ENCODE measurements at regions not wholly inside any gene's neighbourhood (a gene's known extent, or its start where the extent isn't known, plus 50 kb on each side); places are given as distances from the start of the nearest gene placed in this dataset.

DNA sequence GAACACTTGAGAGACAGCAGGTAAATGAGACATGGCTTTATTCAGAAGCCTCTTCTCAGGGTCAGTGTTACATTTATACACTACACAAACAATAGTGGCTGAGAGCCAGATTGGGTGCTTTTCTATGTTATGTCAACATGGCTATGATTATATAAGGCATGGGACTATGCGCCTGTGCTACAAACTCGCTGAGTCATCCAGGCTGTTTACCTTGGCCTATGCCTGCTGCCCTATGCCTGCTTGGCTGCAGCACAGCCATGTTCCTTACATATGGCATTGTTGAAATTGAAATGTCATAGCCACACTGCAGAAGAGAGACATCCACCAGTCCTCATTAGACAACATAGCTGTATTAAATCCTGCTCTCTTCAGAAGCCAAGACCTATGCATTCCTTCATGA, 236.3 kb upstream of the NWD2 start (continued):
- TF ChIP-seq, protein P1, sequence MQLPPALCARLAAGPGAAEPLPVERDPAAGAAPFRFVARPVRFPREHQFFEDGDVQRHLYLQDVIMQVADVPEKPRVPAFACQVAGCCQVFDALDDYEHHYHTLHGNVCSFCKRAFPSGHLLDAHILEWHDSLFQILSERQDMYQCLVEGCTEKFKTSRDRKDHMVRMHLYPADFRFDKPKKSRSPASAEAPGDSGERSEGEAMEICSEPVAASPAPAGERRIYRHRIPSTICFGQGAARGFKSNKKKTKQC (CRISPR knock-in tag; IDR thresholded peaks at IDR 0.05) = no peak
- no peak for TF ChIP-seq LARP7 (IDR thresholded peaks at IDR 0.05)
- TF ChIP-seq PHF21A (IDR thresholded peaks at IDR 0.05; ENCODE audit: borderline replicate concordance, low read depth) = no peak
- TF ChIP-seq THRAP3 (IDR thresholded peaks at IDR 0.05; ENCODE audit: borderline replicate concordance) = no peak
- no peak for TF ChIP-seq WHSC1 (IDR thresholded peaks at IDR 0.05; ENCODE audit: low read length)
- no peak for TF ChIP-seq NR2F6 (CRISPR knock-in tag; IDR thresholded peaks at IDR 0.05)
- no peak for TF ChIP-seq HDGF (IDR thresholded peaks at IDR 0.05)
- no peak for TF ChIP-seq CBX8 (IDR thresholded peaks at IDR 0.05; ENCODE audit: borderline replicate concordance, extremely low read depth, low read depth, low read length, poor library complexity, severe bottlenecking)
- no peak for TF ChIP-seq PHB2 (IDR thresholded peaks at IDR 0.05; ENCODE audit: low read depth)
- no peak for TF ChIP-seq POLR3G (IDR thresholded peaks at IDR 0.05; ENCODE audit: extremely low read depth, insufficient read length, insufficient replicate concordance)
- TF ChIP-seq SMAD2 (IDR thresholded peaks at IDR 0.05; ENCODE audit: low read depth, low read length) = no peak
- TF ChIP-seq, protein P2, sequence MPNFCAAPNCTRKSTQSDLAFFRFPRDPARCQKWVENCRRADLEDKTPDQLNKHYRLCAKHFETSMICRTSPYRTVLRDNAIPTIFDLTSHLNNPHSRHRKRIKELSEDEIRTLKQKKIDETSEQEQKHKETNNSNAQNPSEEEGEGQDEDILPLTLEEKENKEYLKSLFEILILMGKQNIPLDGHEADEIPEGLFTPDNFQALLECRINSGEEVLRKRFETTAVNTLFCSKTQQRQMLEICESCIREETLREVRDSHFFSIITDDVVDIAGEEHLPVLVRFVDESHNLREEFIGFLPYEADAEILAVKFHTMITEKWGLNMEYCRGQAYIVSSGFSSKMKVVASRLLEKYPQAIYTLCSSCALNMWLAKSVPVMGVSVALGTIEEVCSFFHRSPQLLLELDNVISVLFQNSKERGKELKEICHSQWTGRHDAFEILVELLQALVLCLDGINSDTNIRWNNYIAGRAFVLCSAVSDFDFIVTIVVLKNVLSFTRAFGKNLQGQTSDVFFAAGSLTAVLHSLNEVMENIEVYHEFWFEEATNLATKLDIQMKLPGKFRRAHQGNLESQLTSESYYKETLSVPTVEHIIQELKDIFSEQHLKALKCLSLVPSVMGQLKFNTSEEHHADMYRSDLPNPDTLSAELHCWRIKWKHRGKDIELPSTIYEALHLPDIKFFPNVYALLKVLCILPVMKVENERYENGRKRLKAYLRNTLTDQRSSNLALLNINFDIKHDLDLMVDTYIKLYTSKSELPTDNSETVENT (CRISPR knock-in tag; IDR thresholded peaks at IDR 0.05) = no peak
- no peak for TF ChIP-seq POLR2B (IDR thresholded peaks at IDR 0.05; ENCODE audit: low read depth, partially characterized antibody)
- TF ChIP-seq ZFP36 (IDR thresholded peaks at IDR 0.05; ENCODE audit: low read depth, low read length, partially characterized antibody) = no peak
- 0 out of 2 replicates have a peak, but pooled peaks have one; percentile 18 for TF ChIP-seq L3MBTL2 (IDR thresholded peaks at IDR 0.05)
- TF ChIP-seq, protein P3, sequence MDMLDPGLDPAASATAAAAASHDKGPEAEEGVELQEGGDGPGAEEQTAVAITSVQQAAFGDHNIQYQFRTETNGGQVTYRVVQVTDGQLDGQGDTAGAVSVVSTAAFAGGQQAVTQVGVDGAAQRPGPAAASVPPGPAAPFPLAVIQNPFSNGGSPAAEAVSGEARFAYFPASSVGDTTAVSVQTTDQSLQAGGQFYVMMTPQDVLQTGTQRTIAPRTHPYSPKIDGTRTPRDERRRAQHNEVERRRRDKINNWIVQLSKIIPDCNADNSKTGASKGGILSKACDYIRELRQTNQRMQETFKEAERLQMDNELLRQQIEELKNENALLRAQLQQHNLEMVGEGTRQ (CRISPR knock-in tag; IDR thresholded peaks at IDR 0.05) = no peak
- TF ChIP-seq ERF (CRISPR knock-in tag; IDR thresholded peaks at IDR 0.05) = no peak
- TF ChIP-seq CTBP1 (IDR thresholded peaks at IDR 0.05; ENCODE audit: borderline replicate concordance) = no peak
- TF ChIP-seq TCFL5 (CRISPR knock-in tag; conservative IDR thresholded peaks at IDR 0.05) = no peak
- TF ChIP-seq, protein P4, sequence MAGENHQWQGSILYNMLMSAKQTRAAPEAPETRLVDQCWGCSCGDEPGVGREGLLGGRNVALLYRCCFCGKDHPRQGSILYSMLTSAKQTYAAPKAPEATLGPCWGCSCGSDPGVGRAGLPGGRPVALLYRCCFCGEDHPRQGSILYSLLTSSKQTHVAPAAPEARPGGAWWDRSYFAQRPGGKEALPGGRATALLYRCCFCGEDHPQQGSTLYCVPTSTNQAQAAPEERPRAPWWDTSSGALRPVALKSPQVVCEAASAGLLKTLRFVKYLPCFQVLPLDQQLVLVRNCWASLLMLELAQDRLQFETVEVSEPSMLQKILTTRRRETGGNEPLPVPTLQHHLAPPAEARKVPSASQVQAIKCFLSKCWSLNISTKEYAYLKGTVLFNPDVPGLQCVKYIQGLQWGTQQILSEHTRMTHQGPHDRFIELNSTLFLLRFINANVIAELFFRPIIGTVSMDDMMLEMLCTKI (IDR thresholded peaks at IDR 0.05; ENCODE audit: partially characterized antibody) = no peak
- TF ChIP-seq, protein P5, sequence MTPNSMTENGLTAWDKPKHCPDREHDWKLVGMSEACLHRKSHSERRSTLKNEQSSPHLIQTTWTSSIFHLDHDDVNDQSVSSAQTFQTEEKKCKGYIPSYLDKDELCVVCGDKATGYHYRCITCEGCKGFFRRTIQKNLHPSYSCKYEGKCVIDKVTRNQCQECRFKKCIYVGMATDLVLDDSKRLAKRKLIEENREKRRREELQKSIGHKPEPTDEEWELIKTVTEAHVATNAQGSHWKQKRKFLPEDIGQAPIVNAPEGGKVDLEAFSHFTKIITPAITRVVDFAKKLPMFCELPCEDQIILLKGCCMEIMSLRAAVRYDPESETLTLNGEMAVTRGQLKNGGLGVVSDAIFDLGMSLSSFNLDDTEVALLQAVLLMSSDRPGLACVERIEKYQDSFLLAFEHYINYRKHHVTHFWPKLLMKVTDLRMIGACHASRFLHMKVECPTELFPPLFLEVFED (CRISPR knock-in tag; conservative IDR thresholded peaks at IDR 0.05) = no peak
- TF ChIP-seq ZZZ3 (IDR thresholded peaks at IDR 0.05) = no peak
- TF ChIP-seq ZNF41 (CRISPR knock-in tag; conservative IDR thresholded peaks at IDR 0.05) = 0 out of 2 replicates have a peak, but pooled peaks have one; percentile 5
- no peak for TF ChIP-seq ZSCAN32 (CRISPR knock-in tag; IDR thresholded peaks at IDR 0.05)
- peak; percentile 45 for TF ChIP-seq C11orf30 (IDR thresholded peaks at IDR 0.05; ENCODE audit: low read depth)
